GM04503 (cell line): ENCODE measurements at regions not wholly inside any gene's neighbourhood (a gene's known extent, or its start where the extent isn't known, plus 50 kb on each side); places are given as distances from the start of the nearest gene placed in this dataset.

Experiments
- DNase-seq: peaks from one replicate; pipeline ENCODE4 v3.0.0-alpha.2; 2012; ENCODE audit warnings: low read depth

DNA sequence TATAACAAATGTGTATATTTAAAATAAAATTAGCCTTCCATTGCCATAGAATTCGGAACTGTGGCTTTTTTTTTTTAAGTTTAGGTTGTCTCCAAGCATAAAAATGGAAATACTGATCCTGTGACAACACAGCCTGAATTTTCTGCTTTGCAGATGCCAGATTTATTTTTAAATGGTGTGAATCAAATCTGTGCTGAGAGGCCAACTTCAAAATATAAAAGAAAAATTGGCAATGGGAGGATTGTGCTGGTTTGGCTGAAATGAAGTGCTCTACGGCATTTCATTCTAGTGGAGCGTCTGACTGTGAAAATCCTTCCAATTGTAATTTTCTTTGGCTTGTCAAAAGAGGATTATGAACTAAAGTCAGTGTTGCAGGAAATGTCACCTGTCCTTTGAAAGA, 580.3 kb upstream of the ZFP42 start:
- DNase-seq: no peak

DNA sequence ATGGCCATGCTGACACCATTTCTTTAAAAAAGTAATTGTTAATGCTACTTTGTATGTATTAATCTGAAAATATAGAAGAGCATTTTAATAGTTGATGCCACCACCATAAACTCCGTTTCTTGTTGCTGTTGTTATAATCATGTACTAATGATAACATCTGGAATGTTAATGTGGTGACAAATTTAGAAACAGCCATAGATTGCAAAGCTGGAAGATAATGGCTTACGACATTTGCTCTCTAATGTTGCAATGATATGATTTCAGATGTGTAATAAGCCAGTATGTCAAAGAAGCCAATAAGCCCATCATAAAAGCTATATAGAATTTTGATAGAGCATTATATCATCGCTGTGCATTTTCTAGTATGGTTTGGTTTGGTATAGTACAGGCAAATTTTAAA, 579.4 kb upstream of the ZFP42 start:
- no peak for DNase-seq

DNA sequence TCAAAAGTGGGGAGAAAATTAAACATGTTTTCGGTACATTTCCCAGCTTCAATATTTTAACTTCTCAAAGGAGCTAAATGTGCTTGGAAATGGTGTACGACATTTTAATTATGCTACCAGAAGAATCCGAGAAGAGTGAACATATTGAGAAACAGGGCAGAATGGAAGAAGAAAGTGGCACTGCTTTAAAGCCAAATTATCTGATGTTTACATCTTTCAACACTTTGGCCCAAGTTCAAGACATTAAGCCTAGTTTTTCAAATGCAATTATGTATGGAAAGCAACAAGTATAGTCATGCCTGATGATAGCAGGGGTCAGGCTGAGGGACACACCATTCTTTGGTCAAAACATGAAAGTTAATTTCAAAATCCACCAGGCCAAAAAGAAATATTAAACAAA, 577.9 kb upstream of the ZFP42 start:
- no peak for DNase-seq

DNA sequence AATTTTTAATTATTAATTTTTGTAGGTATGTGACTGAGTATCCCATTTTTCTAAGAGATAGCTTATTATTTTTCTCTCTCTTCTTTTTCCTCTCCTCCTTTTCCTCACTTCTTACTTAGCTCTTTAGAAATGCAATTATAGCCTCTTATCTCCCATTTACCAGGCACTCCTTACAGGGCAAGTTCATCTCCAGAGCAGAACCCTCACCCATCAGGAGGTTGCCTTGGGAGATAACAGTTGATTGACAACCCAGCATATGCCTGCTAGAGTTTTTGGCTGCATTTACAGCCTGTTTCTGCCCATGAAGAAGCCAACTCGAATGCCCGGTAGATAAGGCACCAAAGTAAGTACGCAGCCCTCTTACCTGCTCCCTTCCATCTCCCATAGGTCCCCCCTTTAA, 572.9 kb upstream of the ZFP42 start:
- no peak for DNase-seq

DNA sequence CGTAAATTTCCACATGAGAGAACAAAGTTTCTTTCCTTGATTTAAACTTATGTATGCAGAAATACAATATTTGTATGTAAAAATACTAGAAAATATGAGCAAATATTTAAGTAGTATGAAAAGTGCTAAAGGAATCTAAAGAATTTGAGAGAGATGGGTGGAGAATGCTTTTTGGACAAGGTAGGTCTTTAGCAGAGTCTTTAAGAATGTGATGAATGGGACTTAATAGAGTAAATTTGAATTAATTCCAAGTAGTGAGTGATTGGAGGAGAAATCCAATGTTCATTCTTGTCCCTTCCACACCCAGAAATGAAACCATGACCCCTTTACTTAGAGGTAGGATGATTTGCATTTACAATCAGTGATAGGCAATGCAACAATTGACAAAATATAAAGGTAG, 570.9 kb upstream of the ZFP42 start:
- no peak for DNase-seq

DNA sequence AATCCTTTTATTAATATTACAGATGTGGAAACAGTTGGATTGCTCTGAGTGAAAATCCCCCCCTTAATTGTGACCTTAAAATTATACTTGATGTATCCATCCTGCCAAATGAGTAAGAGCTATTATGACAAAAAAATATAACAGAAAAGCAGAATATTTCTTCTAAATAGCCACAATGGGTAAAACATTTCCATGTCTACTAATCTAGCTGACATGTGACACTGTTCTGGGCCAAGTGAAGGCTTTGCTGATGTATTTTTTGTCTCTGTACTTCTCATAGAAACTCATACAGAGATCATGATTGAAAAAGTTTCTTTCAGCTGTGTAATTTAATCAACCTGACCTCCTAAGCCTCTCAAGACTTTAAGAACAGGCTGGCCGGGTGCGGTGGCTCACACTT, 569.1 kb upstream of the ZFP42 start:
- no peak for DNase-seq

DNA sequence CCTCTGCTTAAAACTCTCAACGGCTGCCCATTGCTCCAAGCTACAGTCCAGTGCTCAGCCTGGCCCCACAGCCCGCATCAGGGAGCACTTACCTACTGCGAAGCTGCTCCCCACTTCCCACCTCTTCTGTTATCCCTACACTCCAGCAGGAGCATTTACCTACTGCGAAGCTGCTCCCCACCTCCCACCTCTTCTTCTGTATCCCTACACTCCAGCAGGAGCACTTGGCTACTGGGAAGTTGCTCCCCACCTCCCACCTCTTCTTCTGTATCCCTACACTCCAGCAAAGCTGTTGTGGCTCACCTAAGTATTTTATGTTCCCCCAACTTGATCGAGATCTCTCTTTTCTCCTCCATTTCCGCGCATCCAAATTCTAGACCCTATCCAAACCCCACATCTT, 563.3 kb upstream of the ZFP42 start:
- DNase-seq: no peak

DNA sequence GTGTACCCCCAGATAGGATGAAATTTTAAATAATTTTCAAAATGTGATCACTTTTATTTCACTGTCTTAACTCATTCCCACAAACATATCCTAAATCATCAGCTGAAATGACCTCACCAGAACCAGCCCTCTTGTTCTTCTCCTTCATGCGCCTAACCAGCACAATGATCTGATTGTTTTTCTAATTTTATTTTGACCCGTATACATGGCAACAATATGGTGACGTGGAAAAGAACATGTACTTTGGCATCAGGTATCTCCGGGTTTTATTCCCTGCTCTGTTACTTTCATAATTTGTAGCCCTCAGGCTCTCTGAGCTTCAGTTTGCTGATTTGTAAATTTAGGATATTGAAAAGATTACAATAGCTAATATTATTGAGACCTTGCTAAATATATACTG, 562.4 kb upstream of the ZFP42 start:
- no peak for DNase-seq

DNA sequence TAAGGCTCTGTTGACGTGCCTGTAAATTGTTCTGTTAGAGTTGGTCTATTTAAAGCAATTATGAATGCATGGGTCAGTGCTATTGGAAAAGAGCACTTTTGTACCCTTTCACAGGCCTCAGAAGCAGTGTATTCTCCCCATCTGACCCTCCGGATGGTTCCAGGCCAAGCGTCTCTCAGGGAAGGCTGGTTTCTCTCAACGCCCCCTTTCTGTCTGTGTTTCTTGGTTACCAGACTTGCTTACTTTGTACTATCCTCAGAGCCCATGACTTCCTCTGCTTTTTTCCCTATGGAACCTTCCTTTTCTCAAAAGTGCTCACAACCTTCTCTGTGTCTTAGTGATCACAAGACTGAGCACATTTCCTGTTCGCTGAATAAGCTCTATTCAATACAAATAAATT, 559.3 kb upstream of the ZFP42 start:
- no peak for DNase-seq

DNA sequence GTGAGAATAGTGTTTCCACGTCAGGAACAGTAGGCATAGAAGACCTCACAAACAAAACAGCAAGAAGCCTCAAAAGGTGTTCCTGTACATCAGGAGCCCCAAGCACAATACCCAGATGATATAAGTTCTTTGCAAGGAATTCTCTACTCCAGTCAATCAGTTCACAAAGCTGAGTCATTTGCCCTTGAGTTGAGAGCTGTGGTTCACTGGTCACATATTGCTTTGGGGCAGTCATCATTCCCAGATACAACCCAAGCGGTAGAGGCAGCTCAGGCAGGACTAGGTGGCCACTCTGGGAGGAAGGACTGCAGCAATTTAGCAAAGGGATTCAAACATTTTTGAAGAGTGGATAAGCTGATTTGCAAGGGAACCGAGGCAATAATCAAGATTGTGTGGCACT, 551.5 kb upstream of the ZFP42 start:
- no peak for DNase-seq

DNA sequence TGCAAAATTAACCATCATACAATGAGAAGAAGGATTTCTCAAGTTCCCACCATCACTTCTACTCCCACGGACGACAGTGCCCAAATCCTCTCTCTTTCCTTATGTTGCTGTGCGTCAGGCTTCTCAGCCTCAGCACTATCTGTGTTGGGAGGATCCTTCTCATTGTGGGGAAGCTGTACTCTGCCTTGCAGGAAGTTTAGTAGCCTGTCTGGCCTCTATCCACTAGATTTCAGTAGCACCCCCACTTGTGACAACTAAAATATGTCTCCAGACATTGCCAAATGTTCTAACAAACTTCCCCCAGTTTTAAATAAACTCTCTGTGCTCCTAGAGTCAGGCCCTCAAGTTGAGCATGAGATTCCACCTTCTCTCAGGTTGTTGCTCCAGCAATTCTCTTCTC, 545.9 kb upstream of the ZFP42 start:
- DNase-seq: no peak

DNA sequence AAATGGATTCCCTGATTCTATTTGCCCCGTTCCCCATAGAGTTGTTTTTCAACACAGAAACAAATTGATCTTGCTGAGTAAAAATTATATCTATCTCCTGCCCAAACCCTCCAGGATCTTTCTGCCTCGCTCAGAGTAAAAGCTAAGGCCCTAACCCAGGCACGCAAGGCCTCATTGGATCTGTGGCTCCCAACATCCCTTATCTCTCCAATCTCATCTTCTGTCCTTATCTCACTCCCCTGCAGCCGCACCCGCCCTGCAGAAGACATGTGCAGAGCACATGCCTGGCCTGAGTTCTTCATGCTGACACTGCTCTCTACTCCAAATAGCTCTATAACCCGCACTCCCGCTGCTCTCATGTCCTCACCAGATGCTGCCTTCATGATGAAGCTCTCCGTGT, 543.8 kb upstream of the ZFP42 start:
- DNase-seq: no peak

DNA sequence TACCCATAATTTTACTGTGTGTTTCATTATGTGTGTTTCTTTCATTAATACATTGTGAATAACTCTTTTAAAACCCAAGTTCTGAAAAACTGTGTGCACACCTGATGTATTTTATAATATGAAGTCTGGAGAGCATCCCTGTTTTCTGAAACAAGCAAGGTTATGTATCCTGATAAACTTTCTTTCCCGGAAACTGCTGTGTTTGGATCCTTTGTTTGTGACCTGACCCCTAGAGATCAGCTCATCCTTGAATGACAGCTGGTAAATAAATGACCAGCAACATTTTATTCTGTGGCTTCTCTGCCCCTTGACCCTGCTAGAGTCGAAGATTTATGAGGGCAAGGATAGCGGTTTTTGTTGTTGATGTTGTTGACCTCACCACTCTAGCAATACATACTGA, 535.6 kb upstream of the ZFP42 start:
- DNase-seq: no peak

DNA sequence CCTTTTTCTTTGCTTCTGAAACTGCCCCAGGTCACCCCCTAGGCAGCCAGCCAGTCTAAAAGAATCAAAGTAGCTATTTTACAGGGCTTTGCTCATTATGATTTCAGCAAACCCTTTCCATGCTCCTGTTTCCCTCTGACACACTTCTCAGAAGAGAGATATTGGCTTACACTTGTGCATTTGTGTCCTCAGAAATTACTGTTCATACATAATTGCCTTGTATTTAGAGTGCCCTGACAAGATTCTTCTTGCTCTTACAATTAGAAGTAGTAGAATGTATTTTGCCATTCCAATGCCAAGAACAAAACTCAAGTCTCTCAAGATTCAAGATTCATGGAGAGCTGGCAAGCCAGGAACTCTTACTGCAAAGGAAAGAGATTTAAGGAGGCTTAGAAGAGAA, 531.0 kb upstream of the ZFP42 start:
- no peak for DNase-seq

DNA sequence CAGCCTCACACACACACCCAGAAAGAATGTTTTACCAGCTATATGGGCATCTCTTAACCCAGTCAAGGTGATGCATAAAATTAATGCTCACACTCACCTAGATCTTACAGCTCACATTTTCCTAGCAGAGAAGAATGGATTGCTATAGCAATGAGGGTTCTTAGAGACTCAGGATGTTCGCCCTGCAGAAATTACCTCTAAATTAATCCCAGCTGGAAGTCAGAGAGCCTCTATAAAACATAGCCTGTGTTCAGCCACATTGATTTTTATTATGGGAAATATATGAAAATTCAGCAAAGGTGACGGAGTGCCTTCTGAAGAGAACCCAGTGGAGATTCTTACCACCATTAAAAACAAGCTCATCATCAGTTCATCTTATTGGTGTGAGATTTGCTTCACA, 528.3 kb upstream of the ZFP42 start:
- DNase-seq: no peak

DNA sequence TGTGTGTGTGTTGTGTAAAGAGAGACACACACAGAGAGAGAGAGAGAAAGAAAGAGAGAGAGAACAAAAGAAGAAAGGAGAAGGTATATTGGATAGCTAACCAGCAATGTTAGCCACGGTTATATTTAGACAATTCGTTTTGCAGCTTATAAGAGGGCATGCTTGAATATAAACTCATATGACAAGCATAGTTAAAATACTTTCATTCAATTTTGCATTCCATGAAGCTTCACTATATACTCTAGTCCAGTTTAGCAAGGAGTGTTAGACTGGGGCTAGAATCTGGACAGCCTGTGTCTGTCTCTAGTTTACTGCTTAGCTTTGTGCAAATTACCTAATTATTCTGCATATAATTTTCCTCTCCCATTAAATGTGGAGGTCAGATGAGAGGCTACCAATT, 525.9 kb upstream of the ZFP42 start:
- no peak for DNase-seq

DNA sequence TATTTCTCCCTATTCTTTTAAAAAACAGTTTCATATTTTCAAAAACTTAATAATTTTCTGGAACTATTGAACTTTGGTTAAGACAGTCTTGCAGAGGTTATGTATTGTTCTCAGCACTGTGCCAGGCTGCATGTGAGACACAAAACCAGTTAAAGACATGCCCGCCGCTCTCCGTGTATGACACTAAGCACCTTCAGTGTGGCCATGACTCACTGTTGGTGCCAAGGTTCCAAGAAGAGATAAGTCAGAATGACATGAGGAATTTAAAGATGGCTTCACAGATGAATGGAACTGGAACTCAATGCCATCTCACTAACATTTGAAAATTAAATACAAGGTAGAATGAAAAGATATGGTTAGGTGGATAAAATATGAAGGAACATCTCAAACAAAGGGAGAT, 525.5 kb upstream of the ZFP42 start:
- no peak for DNase-seq

DNA sequence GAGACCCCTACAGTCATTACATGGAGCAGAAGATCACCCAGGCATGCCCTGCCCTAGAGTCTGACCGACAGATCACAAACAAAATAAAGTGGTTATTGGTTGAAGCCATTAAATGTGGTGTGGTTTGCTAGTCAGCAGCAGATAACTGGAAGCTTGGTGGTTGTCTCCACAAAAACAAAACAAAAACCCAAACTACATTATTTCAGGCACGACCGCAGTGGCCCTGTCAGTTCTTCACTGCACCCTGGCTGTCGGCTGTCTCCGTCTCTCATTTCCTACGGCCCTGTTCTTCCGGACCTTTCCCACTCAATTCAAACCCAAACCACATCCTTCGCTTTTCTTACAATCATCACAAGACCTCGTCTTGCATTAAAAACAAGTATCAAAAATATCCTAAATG, 521.3 kb upstream of the ZFP42 start:
- DNase-seq: no peak

DNA sequence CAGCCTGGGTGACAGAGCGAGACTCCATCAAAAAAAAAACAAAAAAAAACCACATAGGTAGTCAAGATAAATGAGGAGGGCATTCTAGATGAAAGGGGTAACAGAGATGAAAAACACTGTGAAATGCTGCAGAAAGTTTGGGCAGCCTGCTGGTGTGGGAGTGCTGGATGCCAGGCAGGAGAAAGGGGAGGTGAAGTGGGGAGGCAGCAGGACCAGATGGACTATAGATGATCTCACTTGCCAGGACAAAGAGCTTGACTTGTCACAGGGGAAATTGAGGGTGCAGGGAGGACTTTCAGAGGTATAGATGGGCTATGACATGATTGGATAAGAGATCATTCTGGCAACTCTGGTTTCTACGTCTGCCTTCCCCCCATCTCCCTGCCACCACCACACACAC, 519.7 kb upstream of the ZFP42 start:
- no peak for DNase-seq

DNA sequence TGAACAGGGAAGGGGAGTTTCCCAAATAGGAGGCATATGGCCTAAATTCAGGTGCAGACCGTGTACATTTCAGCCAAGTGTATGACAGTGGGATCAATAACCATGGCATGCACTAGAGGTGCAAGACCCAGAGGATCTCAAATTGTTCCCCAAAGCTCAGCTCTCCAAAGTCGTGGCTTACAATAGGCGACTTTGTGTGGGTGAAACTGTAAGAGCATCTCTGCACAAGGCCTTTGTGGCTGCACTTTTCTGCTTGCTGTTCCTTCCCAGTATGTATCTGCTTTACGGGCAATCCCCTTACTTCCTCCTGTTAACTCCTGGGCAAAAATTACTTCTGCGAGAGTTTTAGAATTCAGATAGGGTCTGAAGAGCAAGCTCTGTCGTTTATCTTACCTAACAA, 518.3 kb upstream of the ZFP42 start:
- DNase-seq: no peak

DNA sequence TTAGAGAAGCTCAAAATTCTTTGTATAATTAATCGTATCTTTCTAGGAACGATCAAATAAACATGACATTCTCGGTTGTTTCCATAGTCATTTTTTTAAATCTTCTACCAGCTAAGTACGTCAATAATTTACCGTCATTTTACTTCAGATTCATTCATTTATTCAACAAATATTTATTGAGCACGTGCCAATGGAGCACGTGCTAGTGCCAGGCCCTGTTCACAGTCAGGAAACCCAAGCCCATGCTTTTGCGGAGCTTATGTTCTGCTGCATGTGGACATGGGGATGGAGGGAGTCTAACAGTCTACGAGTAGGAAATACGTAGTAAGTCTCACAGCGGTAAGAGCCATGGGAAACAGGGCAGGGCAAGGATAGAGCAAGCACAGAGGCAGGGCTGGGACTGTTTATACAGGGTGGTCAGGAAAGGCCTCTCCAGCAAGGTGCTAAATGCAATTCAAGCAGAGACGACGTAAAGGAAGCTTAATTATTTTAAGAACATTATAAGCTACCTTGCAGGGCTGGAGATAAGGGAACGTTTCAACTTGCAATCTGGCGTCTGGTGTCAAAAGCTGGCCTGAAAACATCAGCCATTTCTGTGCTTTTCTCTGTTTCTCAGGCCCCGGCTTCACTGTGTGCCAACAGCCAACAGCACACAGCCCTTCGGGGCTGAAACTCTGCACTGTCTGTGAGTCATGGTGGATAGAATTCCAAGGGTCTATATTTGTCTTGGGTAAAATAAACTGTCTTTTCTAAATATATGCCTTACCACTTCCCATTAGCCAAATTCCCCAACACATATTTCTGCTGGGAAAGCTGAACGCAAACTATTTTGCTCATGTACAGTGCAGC, 517.1 kb upstream of the ZFP42 start:
- peak; percentile 89 for DNase-seq

DNA sequence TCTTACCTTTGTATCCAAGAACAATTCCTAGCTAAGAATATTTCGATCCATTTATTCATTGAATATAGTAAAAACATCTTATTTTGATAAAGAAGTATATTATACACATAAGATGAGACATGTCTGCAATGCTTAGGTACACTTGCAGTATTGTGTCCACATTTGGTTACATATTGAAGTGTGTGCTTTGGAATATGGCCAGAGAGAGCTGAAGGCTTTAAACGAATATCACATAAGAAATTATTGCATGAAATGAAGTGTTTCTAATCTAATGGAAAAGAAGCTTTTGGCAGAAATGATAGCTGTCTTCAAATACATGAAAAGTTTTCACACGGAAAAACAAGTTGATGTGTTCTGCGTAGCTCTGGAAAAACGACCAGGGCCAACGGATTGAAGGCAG, 516.1 kb upstream of the ZFP42 start:
- DNase-seq: no peak

DNA sequence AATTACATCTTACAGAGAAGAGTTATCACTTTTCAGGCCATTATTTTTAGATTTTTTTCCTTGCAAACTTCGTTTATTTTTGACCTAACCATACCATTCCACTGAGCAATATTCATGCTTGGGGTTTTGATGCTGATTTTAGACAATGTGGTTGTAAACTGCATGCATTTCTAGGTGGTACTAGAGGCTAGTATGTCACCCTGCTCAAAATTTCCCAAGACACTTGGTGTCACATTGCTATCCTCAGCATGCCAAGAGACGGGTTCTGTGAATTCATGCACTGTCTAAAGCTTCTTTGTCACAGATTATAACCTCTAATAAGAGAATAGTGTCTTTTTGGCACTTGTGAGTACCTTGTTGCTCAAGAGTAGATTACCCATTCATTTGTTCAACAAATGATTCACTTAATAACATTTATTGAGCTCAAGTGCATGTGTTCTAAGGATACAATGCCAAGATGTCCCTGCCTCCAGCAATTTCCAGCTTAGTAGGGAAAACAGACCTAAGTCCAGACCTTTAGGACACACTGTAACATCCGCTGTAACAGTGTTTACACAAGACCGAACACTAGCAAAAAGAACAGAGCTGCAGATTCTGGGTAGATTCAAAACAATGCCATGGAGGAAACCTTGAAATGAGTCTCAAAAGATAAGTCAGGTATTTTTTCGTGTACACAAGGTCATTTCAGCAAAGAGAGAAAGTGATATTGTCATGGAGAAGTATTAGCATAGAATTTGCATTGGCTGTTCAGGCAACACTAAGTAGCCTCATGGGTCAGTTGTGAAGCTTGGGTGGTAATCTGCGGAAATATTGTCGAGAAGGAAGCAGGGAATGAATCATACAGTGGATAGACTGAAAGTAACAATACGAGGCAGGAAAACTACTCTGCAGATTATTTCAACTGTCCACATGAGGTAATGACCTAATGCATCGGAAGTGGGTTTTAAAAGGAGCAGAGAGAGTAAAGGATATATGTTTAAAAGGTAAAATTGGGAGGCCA, 515.1 kb upstream of the ZFP42 start:
- DNase-seq: peak; percentile 68
